H1 (cell line): ENCODE measurements at regions not wholly inside any gene's neighbourhood (a gene's known extent, or its start where the extent isn't known, plus 50 kb on each side); places are given as distances from the start of the nearest gene placed in this dataset.

Source experiments
- CTCF ChIA-PET: fragments of 300-600 bp; sonication (Branson Sonifier 250); formaldehyde crosslinking; loops from one replicate; lab custom pipeline; 2021; ENCODE audit not compliant: partially characterized antibody; lab: Charles Lee
- POLR2A ChIA-PET: fragments of 300-600 bp; sonication (Branson Sonifier 250); formaldehyde crosslinking; loops from one replicate; lab custom pipeline; 2021; ENCODE audit warnings: inconsistent platforms; ENCODE audit not compliant: partially characterized antibody; lab: Charles Lee
- DNase-seq, 2 experiments: peaks; one replicate each; pipeline versions ENCODE4 v3.0.0 to v3.0.0-alpha.2; 2010 to 2022; ENCODE audit warnings: low spot score in 2 of 2, low read depth in 1 of 2, mixed read lengths in 1 of 2
- FAIRE-seq: peaks from 2 replicates; lab custom pipeline; 2011; peaks lifted over from hg19 to GRCh38; lab: Jason Lieb, UNC
- H2AFZ ChIP-seq: 2 replicates; pipeline ENCODE4 v1.8.1; 2012; ENCODE audit warnings: low read length, inconsistent platforms
- H2AK5ac ChIP-seq: 2 replicates; pipeline ENCODE4 v1.6.1; 2013; ENCODE audit warnings: low read depth, low read length
- H2BK120ac ChIP-seq: replicated peaks from 2 replicates; pipeline ENCODE3; 2013; ENCODE audit warnings: low read depth, low read length, inconsistent platforms
- H2BK12ac ChIP-seq: 2 replicates; pipeline ENCODE4 v1.6.1; 2013; ENCODE audit warnings: low read depth, low read length
- H2BK15ac ChIP-seq: 2 replicates; pipeline ENCODE4 v1.6.1; 2013; ENCODE audit warnings: low read length
- H2BK20ac ChIP-seq: 2 replicates; pipeline ENCODE4 v1.6.1; 2013; ENCODE audit warnings: low read length
- H2BK5ac ChIP-seq: 2 replicates; pipeline ENCODE4 v1.6.1; 2013; ENCODE audit warnings: low read depth, low read length
- H3K14ac ChIP-seq: 2 replicates; pipeline ENCODE4 v1.6.1; 2013; ENCODE audit warnings: inconsistent platforms; ENCODE audit not compliant: insufficient read length
- H3K18ac ChIP-seq: 2 replicates; pipeline ENCODE4 v1.6.1; 2013; ENCODE audit warnings: low read length; ENCODE audit errors: extremely low read depth
- H3K23ac ChIP-seq: 2 replicates; pipeline ENCODE4 v1.6.1; 2013; ENCODE audit warnings: inconsistent platforms; ENCODE audit not compliant: insufficient read length
- H3K23me2 ChIP-seq: 2 replicates; pipeline ENCODE4 v1.6.1; 2013; ENCODE audit warnings: low read depth, low read length
- H3K27ac ChIP-seq: 2 replicates; pipeline ENCODE4 v1.6.1; 2011; ENCODE audit warnings: low read depth, low read length, inconsistent platforms
- H3K27me3 ChIP-seq, 4 experiments: replicated peaks in 1 of 4; 1 replicate in 1 of 4; 2 replicates in 3 of 4; pipeline versions ENCODE4 v1.6.1 to v1.8.1; 2011 to 2013; ENCODE audit warnings: low read length in 3 of 4, mild to moderate bottlenecking in 3 of 4, inconsistent platforms in 2 of 4, mixed read lengths in 2 of 4, moderate library complexity in 1 of 4; ENCODE audit not compliant: control insufficient read depth in 3 of 4, insufficient read depth in 3 of 4; ENCODE audit errors: extremely low read depth in 1 of 4
- H3K36me3 ChIP-seq, 4 experiments: 2 replicates each; pipeline versions ENCODE4 v1.6.1 to v1.8.1; 2011 to 2013; ENCODE audit warnings: mild to moderate bottlenecking in 4 of 4, low read length in 3 of 4, moderate library complexity in 2 of 4, control low read depth in 1 of 4, inconsistent platforms in 1 of 4; ENCODE audit not compliant: insufficient read depth in 4 of 4, control insufficient read depth in 2 of 4
- H3K4ac ChIP-seq: replicated peaks from 2 replicates; pipeline ENCODE3; 2013; ENCODE audit warnings: low read length, low read depth, mixed read lengths, inconsistent platforms; ENCODE audit not compliant: insufficient read length
- H3K4me1 ChIP-seq, 4 experiments: replicated peaks in 1 of 4; 1 replicate in 1 of 4; 2 replicates in 3 of 4; pipeline versions ENCODE4 v1.6.1 to v1.8.1; 2011 to 2013; ENCODE audit warnings: low read length in 3 of 4, inconsistent platforms in 2 of 4, mixed read lengths in 1 of 4; ENCODE audit not compliant: insufficient read depth in 4 of 4, control insufficient read depth in 3 of 4
- H3K4me2 ChIP-seq, 2 experiments: 2 replicates each; pipeline versions ENCODE4 v1.6.1 to v1.8.1; 2011 to 2013; ENCODE audit warnings: low read depth in 2 of 2, low read length in 2 of 2, control low read depth in 1 of 2, inconsistent platforms in 1 of 2, mild to moderate bottlenecking in 1 of 2; ENCODE audit not compliant: insufficient read depth in 1 of 2
- H3K4me3 ChIP-seq, 4 experiments: fragments of 200-600, 300-600 bp in 1 of 4; sonication (generic), shearing (Covaris generic), sonication (Bioruptor Twin) in 1 of 4; 2 replicates each; pipeline versions ENCODE4 v1.5.1 to v1.8.1; 2011 to 2016; ENCODE audit warnings: low read length in 4 of 4, low read depth in 3 of 4, control low read depth in 2 of 4, inconsistent platforms in 2 of 4, mild to moderate bottlenecking in 2 of 4, mixed read lengths in 1 of 4, moderate library complexity in 1 of 4; ENCODE audit not compliant: insufficient read depth in 2 of 4; ENCODE audit errors: extremely low read depth in 1 of 4
- H3K56ac ChIP-seq: replicated peaks from 2 replicates; pipeline ENCODE3; 2013; ENCODE audit warnings: low read depth, mild to moderate bottlenecking, mixed read lengths, low read length, inconsistent platforms; ENCODE audit not compliant: insufficient read length
- H3K79me1 ChIP-seq: 2 replicates; pipeline ENCODE4 v1.6.1; 2013; ENCODE audit warnings: low read depth, low read length, control low read depth
- H3K79me2 ChIP-seq, 2 experiments: 2 replicates each; pipeline versions ENCODE4 v1.6.1 to v1.8.1; 2012 to 2013; ENCODE audit warnings: low read length in 2 of 2, mild to moderate bottlenecking in 2 of 2, inconsistent platforms in 1 of 2; ENCODE audit not compliant: insufficient read depth in 2 of 2, control insufficient read depth in 1 of 2
- H3K9ac ChIP-seq, 4 experiments: replicated peaks in 1 of 4; 1 replicate in 1 of 4; 2 replicates in 3 of 4; pipeline versions ENCODE4 v1.6.1 to v1.8.1; 2011 to 2013; ENCODE audit warnings: low read depth in 3 of 4, low read length in 3 of 4, control low read depth in 2 of 4, mild to moderate bottlenecking in 2 of 4, moderate library complexity in 2 of 4, inconsistent platforms in 1 of 4; ENCODE audit errors: extremely low read depth in 1 of 4
- H3K9me3 ChIP-seq, 2 experiments: 2 replicates each; pipeline versions ENCODE4 v1.6.1 to v1.8.1; 2012 to 2013; ENCODE audit warnings: mild to moderate bottlenecking in 2 of 2, moderate library complexity in 2 of 2, control low read depth in 1 of 2, inconsistent platforms in 1 of 2, low read depth in 1 of 2, low read length in 1 of 2, mixed read lengths in 1 of 2; ENCODE audit not compliant: insufficient read depth in 2 of 2
- H4K20me1 ChIP-seq, 2 experiments: replicated peaks in 1 of 2; 2 replicates each; pipeline versions ENCODE3 to v1.8.1; 2011 to 2013; ENCODE audit warnings: inconsistent platforms in 2 of 2, low read length in 2 of 2, mild to moderate bottlenecking in 1 of 2; ENCODE audit not compliant: insufficient read depth in 2 of 2, control insufficient read depth in 1 of 2
- H4K5ac ChIP-seq: 2 replicates; pipeline ENCODE4 v1.6.1; 2013; ENCODE audit warnings: low read length, low read depth, mixed read lengths, inconsistent platforms; ENCODE audit not compliant: insufficient read length
- H4K8ac ChIP-seq: 2 replicates; pipeline ENCODE4 v1.8.0; 2013; ENCODE audit warnings: mild to moderate bottlenecking, moderate library complexity, low read length, inconsistent platforms; ENCODE audit not compliant: insufficient read depth; ENCODE audit errors: extremely low read depth
- H4K91ac ChIP-seq: replicated peaks from 2 replicates; pipeline ENCODE3; 2013; ENCODE audit warnings: low read length, mixed read lengths, inconsistent platforms; ENCODE audit not compliant: insufficient read length
- CEBPB ChIP-seq: IDR thresholded peaks from 2 replicates; pipeline ENCODE4 v1.6.1; 2012; ENCODE audit warnings: low read depth, low read length
- CHD2 ChIP-seq: IDR thresholded peaks from 2 replicates; pipeline ENCODE4 v1.6.1; 2012; ENCODE audit warnings: low read length, improper control_type of control experiment
- EGR1 ChIP-seq: IDR thresholded peaks from 2 replicates; pipeline ENCODE4 v1.6.1; 2011; ENCODE audit warnings: low read depth, low read length, borderline replicate concordance
- GABPA ChIP-seq: IDR thresholded peaks from 2 replicates; pipeline ENCODE4 v1.6.1; 2011; ENCODE audit warnings: mild to moderate bottlenecking, low read length, moderate library complexity, borderline replicate concordance; ENCODE audit not compliant: insufficient read depth
- KDM5A ChIP-seq: fragments of 200-600 bp; IDR thresholded peaks from 2 replicates; pipeline ENCODE4 v1.7.1; 2012; ENCODE audit warnings: mild to moderate bottlenecking, low read length, inconsistent platforms, mixed read lengths
- MAX ChIP-seq: IDR thresholded peaks from 2 replicates; pipeline ENCODE4 v1.6.1; 2012; ENCODE audit warnings: inconsistent platforms
- POLR2AphosphoS5 ChIP-seq: IDR thresholded peaks from 2 replicates; pipeline ENCODE4 v1.6.1; 2011; ENCODE audit warnings: low read depth, low read length
- RXRA ChIP-seq: IDR thresholded peaks from 2 replicates; pipeline ENCODE4 v1.6.1; 2011; ENCODE audit warnings: low read depth, mild to moderate bottlenecking, low read length, moderate library complexity; ENCODE audit not compliant: insufficient read depth
- WGBS, 2 experiments: shearing (Covaris generic) in 1 of 2; methylation state at CpG; one replicate each; pipeline versions ENCODE4 v1.1.6 to v1.1.7; 2013 to 2015; ENCODE audit warnings: low lambda C conversion rate in 2 of 2, mixed read lengths in 2 of 2, inconsistent platforms in 1 of 2, low coverage in 1 of 2, missing lambda C conversion rate in 1 of 2; ENCODE audit not compliant: insufficient replicate concordance in 2 of 2, insufficient coverage in 1 of 2, insufficient read length in 1 of 2; ENCODE audit errors: extremely low coverage in 1 of 2, missing lambda C conversion rate in 1 of 2; 5-methylcytosine and 5-hydroxymethylcytosine counted together

DNA sequence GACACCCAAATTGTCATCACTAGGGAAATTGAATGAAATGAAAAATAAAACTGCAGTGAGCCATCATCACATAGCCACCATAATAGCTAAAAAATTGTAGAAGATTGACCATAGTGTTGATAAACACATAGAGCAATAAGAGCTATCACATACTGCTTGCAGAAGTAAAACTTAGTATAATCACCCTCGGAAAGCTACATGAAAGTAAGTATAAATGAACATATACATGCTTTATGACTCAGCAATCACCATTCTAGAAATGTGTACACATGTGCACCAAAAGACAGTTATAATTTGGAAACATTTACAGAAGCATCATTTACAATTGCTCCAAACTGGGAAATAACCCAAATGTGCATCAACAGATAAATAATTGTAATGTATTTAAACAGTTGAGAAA lies 153.1 kb upstream of the LRRC7 start:
- Histone ChIP-seq H3K79me1 (no peaks in the 10 kb centered on the region), H2BK120ac (no peak overlapping the region), H4K5ac (no peak overlapping the region), H3K56ac (no peak overlapping the region), H3K4me3 (no peak overlapping the region), H2BK12ac (no peak overlapping the region), H3K27me3 (no peaks in the 10 kb centered on the region), H3K27ac (no peak overlapping the region), H4K20me1 (no peaks in the 10 kb centered on the region), H3K79me2 (no peaks in the 10 kb centered on the region), H2AFZ (no peak overlapping the region), H3K4me1 (no peaks in the 10 kb centered on the region), H4K8ac (no peak overlapping the region), H2AK5ac (no peak overlapping the region), H4K91ac (no peak overlapping the region), H3K23me2 (no peaks in the 10 kb centered on the region), H2BK5ac (no peak overlapping the region), H2BK15ac (no peak overlapping the region), H3K9ac (no peak overlapping the region), H3K9me3 (no peaks in the 10 kb centered on the region), H3K4ac (no peak overlapping the region), H3K36me3 (no peaks in the 10 kb centered on the region), H2BK20ac (no peak overlapping the region), H3K14ac (no peak overlapping the region), H3K23ac (no peak overlapping the region)
- POLR2A ChIA-PET, result no interaction called here
- WGBS, 2 experiments, result 94% methylated on average over 1 of the region's 1 CpG; no CpG with 5 or more reads in 1 of the 2 experiments
- FAIRE-seq, result no peak
- TF ChIP-seq CHD2, result no peak
- no peak for TF ChIP-seq GABPA
- no peak for TF ChIP-seq POLR2AphosphoS5
- TF ChIP-seq RXRA, result no peak
- TF ChIP-seq KDM5A, result no peak
- no peak for TF ChIP-seq CEBPB
- no peak for TF ChIP-seq EGR1
- TF ChIP-seq MAX, result no peak
- TF ChIP-seq, all 59 proteins: peak for 0
- H3K18ac ChIP-seq, result no peak overlapping the region
- DNase-seq, result no peak
- CTCF ChIA-PET, result interaction anchor here (0.6 kb wide), 1 partner anchor 8 kb away, joined by 4 read pairs; no protein-coding TSS in a partner anchor
- no peak overlapping the region for H3K4me2 ChIP-seq
